HUDEP-2 (cell line): ENCODE measurements at regions not wholly inside any gene's neighbourhood (a gene's known extent, or its start where the extent isn't known, plus 50 kb on each side); places are given as distances from the start of the nearest gene placed in this dataset.
"Not testable (repeated sequence)": the region's sequence is repeated elsewhere in the genome, so short reads cannot be mapped to it uniquely, and the experiment has no call there.

ENCODE experiments used
- DNase-seq, 76 experiments: peaks; one replicate each; lab custom pipeline; 2025; ENCODE audit not compliant: unreplicated experiment in 76 of 76; lab: John Stamatoyannopoulos, UW

DNA sequence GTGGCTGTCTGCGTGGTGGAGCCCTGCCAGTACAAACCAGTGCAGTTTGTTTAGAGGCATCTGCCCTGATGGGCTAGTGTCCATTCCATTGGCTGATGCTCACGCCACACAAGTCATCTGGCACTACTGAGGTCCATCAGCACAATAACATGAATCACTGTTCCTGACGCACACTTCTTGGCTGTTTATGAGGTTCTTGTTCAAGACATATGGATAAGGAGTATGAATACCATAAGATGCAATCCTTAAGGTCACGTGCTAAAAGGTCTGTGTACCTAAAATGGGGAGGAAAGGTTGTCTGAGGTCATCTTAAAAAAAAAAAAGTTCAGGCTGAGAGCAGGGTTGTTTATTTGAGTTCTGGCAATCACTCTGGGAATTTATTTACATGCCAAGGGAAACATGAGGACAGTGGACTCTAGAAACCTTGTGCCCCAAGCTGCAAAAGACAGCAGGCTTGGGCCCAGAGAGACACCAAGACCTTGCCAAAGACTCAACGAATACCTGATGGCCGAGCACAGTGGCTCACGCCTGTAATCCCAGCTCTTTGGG is 54.1 kb upstream of the SHLD1 start:
- DNase-seq, result no peak

- DNase-seq, result no peak
These were observed 58.1 kb upstream of the SHLD1 start for GRCh38 chr20:5691918-5692618.

GRCh38 chr20:5689463-5689862 is 60.7 kb upstream of the SHLD1 start:
- DNase-seq, result no peak

DNA sequence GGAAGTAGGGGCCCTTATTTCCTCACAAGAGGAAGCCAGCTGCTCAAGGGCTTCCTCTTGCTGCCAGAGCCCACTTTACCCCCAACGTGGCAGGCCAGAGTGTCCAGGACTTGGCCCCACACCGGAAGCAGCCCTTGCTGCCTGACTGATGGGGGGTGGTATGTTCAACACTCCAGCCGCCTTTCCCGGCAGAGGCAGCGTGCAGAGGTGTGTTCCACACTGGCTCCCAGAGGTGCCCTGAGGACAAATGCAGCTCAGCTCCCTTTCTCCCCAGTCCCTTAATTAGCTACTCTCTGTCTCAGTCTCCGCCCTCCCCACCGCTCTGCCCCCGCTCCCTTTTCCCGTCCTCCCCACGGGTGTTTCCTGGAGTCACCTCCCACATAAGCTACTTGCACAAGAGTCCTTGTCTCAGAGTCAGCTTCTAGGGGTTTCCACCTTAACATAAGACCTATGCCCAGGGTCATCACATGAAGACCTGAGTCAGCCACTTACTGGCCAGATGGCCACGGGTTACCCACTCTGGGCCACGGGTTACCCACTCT is 61.7 kb upstream of the SHLD1 start:
- no peak for DNase-seq

GRCh38 chr20:5687884-5688283 is 62.3 kb upstream of the SHLD1 start:
- no peak for DNase-seq

DNA sequence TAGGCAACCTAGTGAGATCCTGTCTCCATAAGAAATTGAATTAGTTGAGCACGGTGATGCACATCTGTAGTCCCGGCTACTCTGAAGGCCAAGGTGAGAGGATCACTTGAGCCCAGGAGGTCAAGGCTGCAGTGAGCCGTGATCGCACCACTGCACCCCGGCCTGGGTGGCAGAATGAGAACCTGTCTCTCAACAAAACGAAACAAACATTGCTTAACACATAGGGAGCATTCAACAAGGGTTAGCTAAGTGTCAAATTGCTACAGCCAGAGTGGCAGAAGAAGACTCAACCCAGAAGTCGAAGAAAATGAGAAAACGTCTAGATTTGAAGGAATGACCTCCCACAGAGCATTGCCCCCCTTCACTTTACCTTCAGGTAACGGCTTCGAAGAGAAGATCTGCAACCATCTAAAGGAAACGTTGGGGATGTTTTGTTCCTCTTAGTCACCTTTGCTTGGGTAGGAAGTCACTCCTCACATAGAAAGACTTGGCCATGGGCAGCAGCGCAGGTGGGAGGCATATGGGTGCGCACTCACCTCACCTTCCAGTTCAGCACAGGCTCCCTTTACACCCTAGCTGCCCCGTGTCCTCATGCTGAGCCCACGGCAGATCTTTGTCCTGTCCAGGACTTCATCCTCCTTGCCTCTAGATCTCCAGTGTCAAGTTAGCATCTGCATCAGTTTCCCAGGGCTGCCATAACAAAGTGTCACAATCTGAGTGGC is 63.7 kb upstream of the SHLD1 start:
- DNase-seq, result no peak

- DNase-seq, result not testable (repeated sequence)
These were observed 67.6 kb upstream of the SHLD1 start for GRCh38 chr20:5682556-5682955.

GRCh38 chr20:5680192-5680591 is 69.4 kb upstream of the GPCPD1 start:
- no peak for DNase-seq

- DNase-seq, result no peak
These were observed 68.0 kb upstream of the GPCPD1 start for GRCh38 chr20:5678777-5679176.

DNA sequence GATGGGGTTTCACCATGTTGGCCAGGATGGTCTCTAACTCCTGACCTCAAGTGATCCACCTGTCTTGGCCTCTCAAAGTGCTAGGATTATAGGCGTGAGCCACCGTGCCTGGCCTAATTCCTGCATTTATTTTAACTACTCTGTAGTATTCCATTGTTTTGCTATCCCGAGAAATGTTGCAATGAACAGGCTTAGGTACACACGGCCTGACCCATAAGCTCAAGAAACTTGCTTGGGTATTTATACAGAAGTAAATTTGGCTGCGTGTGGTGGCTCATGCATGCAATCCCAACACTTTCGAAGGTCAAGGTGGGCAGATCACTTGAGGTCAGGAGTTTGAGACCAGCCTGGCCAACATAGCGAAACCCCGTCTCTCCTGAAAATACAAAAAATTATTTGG is 67.1 kb upstream of the GPCPD1 start:
- DNase-seq, result not testable (repeated sequence)

DNA sequence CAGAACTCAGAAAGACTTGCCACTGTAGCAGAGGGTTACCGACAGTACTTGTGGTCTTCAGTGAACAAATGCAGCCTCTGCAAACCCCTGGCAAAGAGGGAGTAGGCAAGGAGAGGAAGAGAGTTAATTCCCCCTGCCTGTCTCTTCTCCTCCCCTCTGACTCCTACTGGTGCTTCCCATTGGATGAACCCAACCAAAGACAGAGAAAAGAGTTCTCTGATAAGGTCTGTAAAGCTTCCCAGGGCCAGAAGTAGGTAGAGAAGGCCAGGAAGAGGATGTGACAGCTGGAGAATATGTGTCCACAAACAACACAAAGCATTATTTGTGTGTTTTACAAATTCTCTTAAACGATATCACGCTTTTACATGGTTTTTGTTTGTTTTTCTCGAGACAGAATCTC is 66.6 kb upstream of the GPCPD1 start:
- no peak for DNase-seq

GRCh38 chr20:5675103-5676091 is 64.6 kb upstream of the GPCPD1 start:
- peak in 67 of 76 experiments; percentile 2 to 88 (median 57) for DNase-seq

DNA sequence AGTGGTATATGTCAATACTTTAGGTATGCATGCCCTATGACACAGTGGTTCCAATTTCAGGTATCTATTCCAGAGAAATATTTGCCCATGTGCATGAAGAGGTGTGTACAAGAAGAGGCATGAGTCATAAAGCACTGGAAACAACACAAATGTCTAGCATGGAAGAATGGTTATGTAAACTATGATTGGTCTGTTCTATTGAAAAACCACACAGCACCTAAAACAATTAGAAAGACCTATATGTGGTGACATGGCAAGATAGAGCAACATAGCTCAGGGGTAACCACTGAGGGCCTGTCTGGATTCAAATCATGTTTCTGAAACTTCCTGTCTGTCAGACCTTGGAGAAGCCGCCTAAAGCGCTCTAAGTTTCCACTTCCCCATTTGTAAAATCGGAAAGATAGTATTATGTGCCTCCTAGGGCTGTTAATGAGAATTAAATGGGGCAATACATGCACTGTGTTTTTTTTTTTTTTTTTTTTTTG is 63.4 kb upstream of the GPCPD1 start:
- DNase-seq, result peak in 2 of 76 experiments; percentile 5 to 23

- no peak for DNase-seq
These were observed 60.1 kb upstream of the GPCPD1 start for GRCh38 chr20:5670874-5671273.

GRCh38 chr20:5670036-5670536 is 59.3 kb upstream of the GPCPD1 start:
- DNase-seq, result no peak

- DNase-seq, result no peak
These were observed 57.7 kb upstream of the GPCPD1 start for GRCh38 chr20:5668529-5668868.

DNA sequence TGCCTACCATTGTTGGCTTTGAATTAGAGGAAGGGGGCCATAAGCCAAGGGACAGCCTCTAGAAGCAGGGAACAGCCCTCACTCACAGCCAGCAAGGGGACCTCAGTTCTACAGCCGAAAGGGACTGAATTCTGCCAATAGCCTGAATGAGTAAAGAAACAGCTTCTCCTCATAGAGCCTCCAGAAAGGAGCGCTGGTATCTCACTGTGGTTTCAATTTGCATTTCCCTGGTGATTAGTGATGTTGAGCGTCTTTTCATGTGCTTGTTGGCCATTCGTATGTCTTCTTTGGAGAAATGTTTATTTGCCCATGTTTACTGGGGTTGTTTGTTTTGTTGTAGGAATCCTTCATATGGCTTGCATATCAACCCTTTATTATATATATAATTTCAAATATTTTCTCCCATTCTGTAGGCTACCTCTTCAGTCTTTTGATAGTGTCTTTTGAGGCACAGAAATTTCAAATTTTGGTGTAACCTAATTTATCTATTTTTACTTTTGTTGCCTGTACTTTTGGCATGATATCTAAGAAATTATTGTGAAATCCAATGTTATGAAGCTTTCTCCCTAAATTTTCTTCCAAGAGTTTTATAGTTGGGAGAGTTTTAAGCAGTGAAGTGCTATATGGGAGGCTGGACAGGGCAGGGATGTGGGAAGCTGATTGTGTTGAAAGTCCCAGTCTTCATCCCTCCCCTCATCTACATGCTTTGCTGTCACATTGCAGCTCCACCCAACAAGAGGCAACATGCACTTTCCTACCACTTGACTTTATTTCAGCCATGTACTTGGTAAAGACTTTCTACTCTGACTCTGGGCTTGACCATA is 57.1 kb upstream of the GPCPD1 start:
- DNase-seq, result no peak

DNA sequence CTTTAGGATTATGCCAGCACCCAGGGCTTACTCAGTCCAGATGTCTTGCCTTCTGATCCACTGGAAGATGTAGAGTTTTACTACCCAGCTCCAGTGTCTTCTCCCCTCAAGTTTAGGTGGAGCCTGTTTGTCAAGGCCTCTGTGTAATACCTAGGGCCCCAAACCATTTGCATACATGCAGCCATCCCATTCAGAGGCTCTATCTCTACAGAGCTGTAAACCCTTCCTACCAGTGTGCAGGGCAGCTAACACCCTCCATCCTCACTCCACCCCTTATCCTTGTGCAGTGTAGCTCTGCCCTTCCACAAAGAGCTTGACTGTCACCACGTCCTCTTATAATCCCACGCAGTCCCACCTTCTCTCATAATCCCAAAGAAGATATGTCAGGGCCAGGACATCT is 54.6 kb upstream of the GPCPD1 start:
- no peak for DNase-seq

- DNase-seq, result no peak
These were observed 52.6 kb upstream of the GPCPD1 start for GRCh38 chr20:5663396-5663795.

GRCh38 chr20:5662769-5663168 is 52.0 kb upstream of the GPCPD1 start:
- no peak for DNase-seq
